ENCODE measurements at regions not wholly inside any gene's neighbourhood (a gene's known extent, or its start where the extent isn't known, plus 50 kb on each side); places are given as distances from the start of the nearest gene placed in this dataset.

DNA sequence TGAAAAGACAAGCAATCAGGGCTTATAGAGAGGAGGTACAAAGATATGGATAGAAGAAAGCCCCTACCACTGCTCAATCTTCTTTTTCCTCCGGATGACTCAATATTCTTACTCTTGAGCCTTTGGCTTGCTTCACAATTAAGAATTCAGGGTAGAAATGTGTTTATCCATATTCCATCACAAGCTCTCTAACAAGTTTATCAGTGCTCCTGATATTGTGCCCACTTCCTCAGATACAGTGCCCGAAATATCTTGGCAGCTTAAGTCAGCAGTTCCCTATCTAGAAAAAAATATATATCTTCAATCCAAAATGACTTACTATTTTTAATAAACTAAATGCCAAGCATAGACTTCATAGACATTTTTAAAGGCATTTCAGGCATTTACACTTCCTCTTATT, 255.1 kb upstream of the FAT3 start:
- TF ChIP-seq, protein P1, sequence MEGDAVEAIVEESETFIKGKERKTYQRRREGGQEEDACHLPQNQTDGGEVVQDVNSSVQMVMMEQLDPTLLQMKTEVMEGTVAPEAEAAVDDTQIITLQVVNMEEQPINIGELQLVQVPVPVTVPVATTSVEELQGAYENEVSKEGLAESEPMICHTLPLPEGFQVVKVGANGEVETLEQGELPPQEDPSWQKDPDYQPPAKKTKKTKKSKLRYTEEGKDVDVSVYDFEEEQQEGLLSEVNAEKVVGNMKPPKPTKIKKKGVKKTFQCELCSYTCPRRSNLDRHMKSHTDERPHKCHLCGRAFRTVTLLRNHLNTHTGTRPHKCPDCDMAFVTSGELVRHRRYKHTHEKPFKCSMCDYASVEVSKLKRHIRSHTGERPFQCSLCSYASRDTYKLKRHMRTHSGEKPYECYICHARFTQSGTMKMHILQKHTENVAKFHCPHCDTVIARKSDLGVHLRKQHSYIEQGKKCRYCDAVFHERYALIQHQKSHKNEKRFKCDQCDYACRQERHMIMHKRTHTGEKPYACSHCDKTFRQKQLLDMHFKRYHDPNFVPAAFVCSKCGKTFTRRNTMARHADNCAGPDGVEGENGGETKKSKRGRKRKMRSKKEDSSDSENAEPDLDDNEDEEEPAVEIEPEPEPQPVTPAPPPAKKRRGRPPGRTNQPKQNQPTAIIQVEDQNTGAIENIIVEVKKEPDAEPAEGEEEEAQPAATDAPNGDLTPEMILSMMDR (conservative IDR thresholded peaks at IDR 0.05; ENCODE audit: low read depth, low read length): no peak
- no peak for DNase-seq (ENCODE audit: low read depth)
- H3K4me3 ChIP-seq (ENCODE audit: low read length): no peak overlapping the region

DNA sequence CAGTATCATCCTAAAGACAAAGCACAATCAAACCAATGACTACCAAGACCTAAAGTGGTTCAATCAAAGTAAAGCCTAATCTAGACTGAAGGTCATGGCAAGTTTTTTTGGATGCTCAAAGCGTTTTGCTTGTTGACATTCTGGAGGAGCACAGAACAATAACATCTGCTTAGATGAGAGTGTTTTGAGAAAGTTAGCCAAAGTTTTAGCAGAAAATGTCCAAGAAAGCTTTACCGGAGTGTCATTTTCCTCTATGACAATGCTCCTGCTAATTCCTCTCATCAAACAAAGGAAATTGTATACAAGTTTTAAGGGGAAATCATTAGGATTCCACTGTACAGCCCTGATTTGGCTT, 256.9 kb upstream of the FAT3 start:
- H3K4me3 ChIP-seq (ENCODE audit: low read length): no peak overlapping the region
- TF ChIP-seq, protein P1 (conservative IDR thresholded peaks at IDR 0.05; ENCODE audit: low read depth, low read length): no peak
- no peak for DNase-seq (ENCODE audit: low read depth)

DNA sequence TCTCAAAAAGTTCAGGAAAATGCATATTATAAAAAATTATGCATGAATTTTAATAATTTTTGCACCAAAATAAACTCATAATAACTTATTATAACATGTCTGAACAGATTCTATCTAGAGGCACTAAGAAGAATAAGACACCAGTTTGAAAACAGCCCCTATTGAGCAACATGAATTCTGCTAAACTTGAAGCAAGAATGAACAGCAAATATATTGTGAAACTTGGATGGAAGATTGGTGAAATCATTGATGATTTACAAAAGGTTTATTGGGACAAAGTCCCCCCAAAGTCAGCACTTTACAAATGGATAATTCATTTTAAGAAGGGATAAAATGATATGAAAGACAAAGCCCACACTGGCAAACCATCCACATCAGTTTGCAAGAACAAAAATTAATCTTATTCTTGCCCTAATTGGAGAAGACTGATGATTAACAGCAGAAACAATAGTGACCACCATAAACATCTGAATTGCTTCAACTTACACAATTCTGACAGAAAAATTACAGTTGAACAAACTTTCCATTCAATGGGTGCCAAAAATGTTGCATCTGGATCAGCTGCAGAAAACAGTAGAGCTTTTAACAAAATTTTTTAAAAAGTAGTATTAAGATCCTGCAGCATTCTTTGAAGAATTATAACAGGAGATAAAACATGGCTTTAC, 257.5 kb upstream of the FAT3 start:
- TF ChIP-seq, protein P1 (conservative IDR thresholded peaks at IDR 0.05; ENCODE audit: low read depth, low read length): no peak
- H3K4me3 ChIP-seq (ENCODE audit: low read length): no peak overlapping the region
- no peak for DNase-seq (ENCODE audit: low read depth)

DNA sequence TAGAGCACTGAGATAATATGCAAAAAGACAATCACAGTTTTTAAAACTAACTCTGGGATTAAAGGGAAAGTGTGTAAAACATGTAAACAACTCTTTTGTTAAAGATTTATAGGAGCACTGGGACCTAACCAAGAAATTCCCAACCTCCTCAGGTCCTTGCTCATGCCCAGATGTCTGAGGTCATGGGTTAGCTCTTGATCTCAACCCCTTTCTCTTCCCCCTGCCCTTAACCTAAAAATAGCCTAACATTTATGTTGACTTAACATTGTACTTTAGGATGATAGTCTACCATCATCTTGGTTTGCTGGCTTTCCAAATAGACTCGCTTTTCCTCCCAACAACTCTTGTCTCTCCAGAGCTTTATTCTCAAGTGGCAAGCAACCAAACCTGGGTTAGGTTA, 258.2 kb upstream of the FAT3 start:
- TF ChIP-seq, protein P1 (conservative IDR thresholded peaks at IDR 0.05; ENCODE audit: low read depth, low read length): no peak
- DNase-seq (ENCODE audit: low read depth): no peak
- H3K4me3 ChIP-seq (ENCODE audit: low read length): no peak overlapping the region

DNA sequence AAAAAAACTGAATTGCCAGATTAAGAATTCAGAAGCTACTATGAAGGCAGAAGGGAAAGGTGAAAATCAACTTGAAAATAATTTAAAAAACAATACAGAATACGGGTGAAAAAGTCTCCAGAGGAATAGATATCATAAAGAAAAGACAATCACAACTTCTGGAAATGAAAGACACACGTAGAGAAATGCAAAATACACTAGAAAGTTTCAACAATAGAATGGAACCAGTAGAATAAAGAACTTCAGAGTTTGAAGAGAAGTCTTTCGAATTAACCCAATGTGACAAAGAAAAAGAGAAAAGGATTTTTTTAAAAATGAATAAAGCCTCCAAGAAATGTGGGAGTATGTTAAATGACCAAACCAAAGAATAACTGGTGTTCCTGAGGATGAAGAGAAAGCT, 263.8 kb upstream of the FAT3 start:
- H3K4me3 ChIP-seq (ENCODE audit: low read length): no peak overlapping the region
- TF ChIP-seq, protein P1 (conservative IDR thresholded peaks at IDR 0.05; ENCODE audit: low read depth, low read length): no peak
- DNase-seq (ENCODE audit: low read depth): no peak

DNA sequence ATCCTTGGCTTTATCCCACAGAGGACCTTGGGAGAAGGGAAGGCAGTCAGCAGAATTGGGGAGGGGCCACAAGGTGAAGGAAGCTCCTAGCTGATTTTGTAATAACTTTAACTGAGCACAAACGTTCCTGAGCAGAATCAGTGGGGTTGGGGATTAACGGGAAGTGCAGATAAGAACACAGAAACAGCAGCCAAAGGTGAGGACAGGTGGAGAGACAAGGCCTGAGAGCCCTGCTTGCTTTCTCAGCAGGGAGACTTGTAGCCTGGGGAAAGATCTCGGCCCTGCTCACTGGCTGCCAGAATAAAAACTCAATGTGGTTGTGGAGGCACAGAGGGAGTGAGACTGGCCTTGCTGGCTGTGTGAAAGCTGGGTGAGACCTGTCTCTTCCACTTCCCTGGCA, 265.2 kb upstream of the FAT3 start:
- no peak overlapping the region for H3K4me3 ChIP-seq (ENCODE audit: low read length)
- DNase-seq (ENCODE audit: low read depth): no peak
- TF ChIP-seq, protein P1 (conservative IDR thresholded peaks at IDR 0.05; ENCODE audit: low read depth, low read length): no peak

DNA sequence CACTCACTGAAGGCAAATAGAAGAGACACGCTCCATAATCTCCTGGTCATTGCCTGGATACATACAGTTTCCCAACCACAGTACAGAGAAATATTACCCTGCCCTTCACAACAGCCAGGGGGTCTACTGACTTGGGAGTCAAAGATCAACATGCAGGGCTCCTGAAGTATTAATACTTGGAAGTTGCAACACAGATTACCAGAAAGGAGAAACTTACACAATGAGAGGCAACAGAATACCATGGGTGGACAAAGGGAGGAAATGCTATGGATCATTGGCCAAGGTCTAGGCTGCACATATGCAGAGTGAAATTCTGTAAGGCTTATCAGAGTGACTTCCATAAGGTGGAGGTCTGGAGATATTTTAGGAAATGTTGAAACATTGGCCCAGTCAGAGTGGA, 267.9 kb upstream of the FAT3 start:
- TF ChIP-seq, protein P1 (conservative IDR thresholded peaks at IDR 0.05; ENCODE audit: low read depth, low read length): no peak
- no peak overlapping the region for H3K4me3 ChIP-seq (ENCODE audit: low read length)
- no peak for DNase-seq (ENCODE audit: low read depth)

All from retinal pigment epithelial cell (primary cell).